SU-DHL-6 (cell line): ENCODE measurements at regions not wholly inside any gene's neighbourhood (a gene's known extent, or its start where the extent isn't known, plus 50 kb on each side); places are given as distances from the start of the nearest gene placed in this dataset.

Experiments used
- CTCF ChIP-seq: fragments of 200-600 bp; sonication (generic); IDR thresholded peaks from one replicate; pipeline ENCODE4 v1.5.1; 2017; ENCODE audit warnings: antibody characterized with exemption, mild to moderate bottlenecking, low read length, moderate library complexity; ENCODE audit not compliant: insufficient read depth, poor library complexity, severe bottlenecking
- EZH2phosphoT487 ChIP-seq: fragments of 200-600 bp; sonication (generic), shearing (Covaris generic); conservative IDR thresholded peaks from 2 replicates; pipeline ENCODE4 v1.6.1; 2018; ENCODE audit warnings: mild to moderate bottlenecking, antibody characterized with exemption, low read length, moderate library complexity, mixed read lengths

GRCh38 chr5:124655921-124656511, 90.4 kb downstream of the ZNF608 start:
- TF ChIP-seq CTCF (no peak), EZH2phosphoT487 (no peak)
